Activated naive CD8-positive, alpha-beta T cell (primary cell): ENCODE measurements at regions not wholly inside any gene's neighbourhood (a gene's known extent, or its start where the extent isn't known, plus 50 kb on each side); places are given as distances from the start of the nearest gene placed in this dataset.
"Not testable (repeated sequence)": the region's sequence is repeated elsewhere in the genome, so short reads cannot be mapped to it uniquely, and the experiment has no call there.

Experiments
- H3K27ac Mint-ChIP-seq: one replicate; pipeline ENCODE4 v1.8.0; 2021; ENCODE audit warnings: mixed read lengths
- H3K27me3 Mint-ChIP-seq: one replicate; pipeline ENCODE4 v1.8.0; 2021; ENCODE audit warnings: mixed read lengths
- H3K36me3 Mint-ChIP-seq: one replicate; pipeline ENCODE4 v1.8.0; 2021; ENCODE audit warnings: mixed read lengths
- H3K4me1 Mint-ChIP-seq: one replicate; pipeline ENCODE4 v1.8.0; 2021; ENCODE audit warnings: low read depth, mixed read lengths
- H3K4me3 Mint-ChIP-seq: one replicate; pipeline ENCODE4 v1.8.0; 2021; ENCODE audit warnings: mild to moderate bottlenecking, mixed read lengths
- H3K9me3 Mint-ChIP-seq: one replicate; pipeline ENCODE4 v1.8.0; 2021; ENCODE audit warnings: low read depth, mixed read lengths

GRCh38 chr9:87340391-87340790, 157.3 kb upstream of the DAPK1 start:
- H3K27me3 Mint-ChIP-seq = peaks cover 32% of the 10 kb centered on the region
- H3K36me3 Mint-ChIP-seq = no peaks in the 10 kb centered on the region
- H3K27ac Mint-ChIP-seq = no peak overlapping the region
- H3K4me1 Mint-ChIP-seq = peaks cover 10% of the 10 kb centered on the region
- H3K4me3 Mint-ChIP-seq = no peak overlapping the region
- no peaks in the 10 kb centered on the region for H3K9me3 Mint-ChIP-seq

DNA sequence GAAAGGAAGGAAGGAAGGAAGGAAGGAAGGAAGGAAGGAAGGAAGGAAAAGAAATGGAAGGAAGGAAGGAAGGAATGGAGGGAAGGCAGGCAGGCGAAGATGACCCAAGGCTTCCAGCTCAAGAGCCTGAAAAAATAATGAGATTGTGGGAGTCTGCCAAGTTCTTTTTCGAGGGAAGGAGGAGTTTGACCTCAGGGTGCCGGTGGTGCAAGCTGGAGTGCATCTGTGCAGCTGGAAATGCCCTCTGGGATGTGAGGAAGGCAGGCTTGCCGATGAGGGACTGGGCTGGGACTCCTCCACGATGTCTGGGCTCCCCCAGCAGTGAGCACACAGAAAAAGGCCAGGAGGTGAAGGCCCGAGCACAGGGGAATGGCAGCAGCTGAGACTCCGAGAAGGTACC, 154.9 kb upstream of the DAPK1 start:
- peaks cover 24% of the 10 kb centered on the region for H3K27me3 Mint-ChIP-seq
- H3K4me1 Mint-ChIP-seq = peaks cover 3% of the 10 kb centered on the region
- no peaks in the 10 kb centered on the region for H3K36me3 Mint-ChIP-seq
- H3K9me3 Mint-ChIP-seq = no peaks in the 10 kb centered on the region
- no peak overlapping the region for H3K4me3 Mint-ChIP-seq
- H3K27ac Mint-ChIP-seq = no peak overlapping the region

DNA sequence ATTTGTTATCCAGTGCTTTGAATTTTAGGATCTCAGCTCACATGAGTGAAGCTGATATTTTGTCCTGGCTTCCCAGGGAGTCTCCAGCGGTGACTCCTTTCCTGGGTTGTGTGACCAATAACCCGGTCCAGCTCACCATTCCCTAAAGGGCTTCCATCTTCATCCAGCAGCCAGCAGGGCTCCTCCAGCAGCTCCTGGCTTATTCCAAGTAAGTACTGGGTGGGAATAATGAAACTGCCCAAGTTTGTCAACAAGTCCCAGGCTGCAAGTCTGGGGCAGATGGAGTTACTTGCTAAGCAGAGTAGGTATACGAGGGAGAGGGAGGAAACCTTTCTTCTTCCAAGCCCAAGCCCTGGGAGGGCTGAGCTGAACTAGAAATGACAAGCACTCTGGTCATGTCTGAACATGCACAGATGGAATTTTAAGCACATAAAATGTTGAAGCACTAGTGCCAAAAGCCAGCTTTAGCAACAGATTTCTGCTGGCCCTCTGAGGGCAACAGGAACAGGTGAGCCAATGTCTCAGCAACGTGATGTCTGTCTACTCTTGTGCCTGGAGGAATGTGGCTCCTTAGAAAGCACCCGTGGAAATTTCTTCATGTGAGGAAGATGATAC, 153.7 kb upstream of the DAPK1 start:
- no peaks in the 10 kb centered on the region for H3K9me3 Mint-ChIP-seq

DNA sequence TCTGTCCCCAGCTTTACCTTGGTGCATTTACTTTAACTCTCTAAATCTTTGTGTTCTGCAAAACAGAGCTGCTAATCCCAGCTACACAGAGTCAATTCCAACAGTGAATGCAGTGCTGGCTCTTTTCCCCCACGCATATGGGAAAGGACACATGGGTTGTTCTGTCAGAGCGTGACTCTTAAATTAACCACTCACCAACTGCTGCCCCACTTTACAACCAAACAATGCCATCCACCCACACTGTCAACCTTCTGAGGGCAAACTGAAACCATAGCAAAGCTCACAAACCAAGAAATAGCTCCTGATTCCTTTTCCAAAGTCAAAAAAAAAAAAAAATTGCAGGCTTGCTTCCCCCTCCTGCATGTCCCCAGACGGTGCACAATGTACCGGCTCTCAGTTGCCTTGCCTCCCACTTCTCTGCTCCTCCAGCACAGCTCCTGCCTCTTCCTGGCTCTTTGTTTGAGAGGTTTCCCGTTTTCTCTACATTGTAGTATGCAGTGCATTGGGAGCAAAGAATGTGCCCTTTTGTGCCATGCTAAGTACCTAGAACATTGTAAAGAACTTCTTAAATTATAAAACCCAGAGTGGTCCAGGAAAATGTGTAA, 151.5 kb upstream of the DAPK1 start:
- H3K36me3 Mint-ChIP-seq = no peaks in the 10 kb centered on the region
- no peaks in the 10 kb centered on the region for H3K9me3 Mint-ChIP-seq
- peaks cover 7% of the 10 kb centered on the region for H3K27me3 Mint-ChIP-seq
- no peak overlapping the region for H3K27ac Mint-ChIP-seq
- H3K4me3 Mint-ChIP-seq = no peak overlapping the region
- no peaks in the 10 kb centered on the region for H3K4me1 Mint-ChIP-seq

More for the DNA sequence above, 153.7 kb upstream of the DAPK1 start:
- no peaks in the 10 kb centered on the region for H3K4me1 Mint-ChIP-seq
- no peak overlapping the region for H3K4me3 Mint-ChIP-seq
- H3K36me3 Mint-ChIP-seq = no peaks in the 10 kb centered on the region
- H3K27ac Mint-ChIP-seq = no peak overlapping the region
- peaks cover 13% of the 10 kb centered on the region for H3K27me3 Mint-ChIP-seq

DNA sequence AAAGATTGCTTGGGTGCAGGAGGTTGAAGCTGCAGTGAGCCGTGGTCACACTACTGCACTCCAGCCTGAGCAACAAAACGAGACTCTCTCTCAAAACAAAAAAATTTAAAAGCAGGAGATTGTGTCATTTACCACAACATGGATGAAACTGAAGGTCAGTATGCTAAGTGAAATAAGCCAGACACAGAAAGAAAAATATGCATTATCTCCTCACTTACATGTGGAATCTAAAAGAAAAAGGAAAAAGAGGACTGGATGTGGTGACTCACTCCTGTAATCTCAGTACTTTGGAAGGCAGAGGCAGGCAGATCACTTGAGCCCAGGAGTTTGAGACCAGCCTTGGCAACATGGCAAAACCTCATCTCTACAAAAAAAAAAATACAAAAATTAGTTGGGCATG, 146.8 kb upstream of the DAPK1 start:
- peaks cover 11% of the 10 kb centered on the region for H3K27me3 Mint-ChIP-seq
- H3K27ac Mint-ChIP-seq = no peak overlapping the region
- H3K36me3 Mint-ChIP-seq = no peaks in the 10 kb centered on the region
- no peak overlapping the region for H3K4me3 Mint-ChIP-seq
- no peaks in the 10 kb centered on the region for H3K4me1 Mint-ChIP-seq
- no peaks in the 10 kb centered on the region for H3K9me3 Mint-ChIP-seq

DNA sequence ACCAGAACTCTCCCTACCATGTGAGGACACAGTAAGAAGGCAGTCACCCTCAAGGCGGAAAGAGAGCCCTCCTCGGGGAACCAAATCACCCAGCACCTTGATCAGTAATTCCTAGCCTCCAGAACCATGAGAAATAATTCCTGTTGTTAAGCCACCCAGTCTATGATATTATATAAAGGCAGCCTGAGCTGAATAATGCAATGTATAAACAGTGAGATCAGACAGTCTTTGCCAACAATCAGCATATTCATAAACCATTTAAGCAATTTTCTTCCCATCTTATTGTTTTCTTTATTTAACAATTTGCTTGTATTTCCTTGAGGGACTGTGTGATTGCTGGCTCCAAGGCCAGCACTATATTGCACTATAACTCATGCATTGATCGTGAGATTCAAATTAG, 144.4 kb upstream of the DAPK1 start:
- Mint-ChIP-seq H3K27me3 (peaks cover 6% of the 10 kb centered on the region), H3K36me3 (no peaks in the 10 kb centered on the region)

GRCh38 chr9:87354147-87354546, 143.5 kb upstream of the DAPK1 start:
- H3K4me3 Mint-ChIP-seq = no peak overlapping the region
- H3K27me3 Mint-ChIP-seq = peaks cover 6% of the 10 kb centered on the region
- H3K36me3 Mint-ChIP-seq = no peaks in the 10 kb centered on the region
- H3K27ac Mint-ChIP-seq = no peak overlapping the region
- no peaks in the 10 kb centered on the region for H3K9me3 Mint-ChIP-seq
- H3K4me1 Mint-ChIP-seq = no peaks in the 10 kb centered on the region

More for the DNA sequence above, 144.4 kb upstream of the DAPK1 start:
- no peaks in the 10 kb centered on the region for H3K9me3 Mint-ChIP-seq
- no peaks in the 10 kb centered on the region for H3K4me1 Mint-ChIP-seq
- H3K4me3 Mint-ChIP-seq = no peak overlapping the region
- H3K27ac Mint-ChIP-seq = no peak overlapping the region

- H3K9me3 Mint-ChIP-seq = no peaks in the 10 kb centered on the region
- H3K27ac Mint-ChIP-seq = no peak overlapping the region
- no peak overlapping the region for H3K4me3 Mint-ChIP-seq
- H3K36me3 Mint-ChIP-seq = no peaks in the 10 kb centered on the region
- H3K27me3 Mint-ChIP-seq = peaks cover 17% of the 10 kb centered on the region
- no peaks in the 10 kb centered on the region for H3K4me1 Mint-ChIP-seq
Measured at GRCh38 chr9:87357600-87357999, 140.1 kb upstream of the DAPK1 start.

GRCh38 chr9:87359264-87359663, 138.4 kb upstream of the DAPK1 start:
- H3K27me3 Mint-ChIP-seq = peaks cover 13% of the 10 kb centered on the region
- no peaks in the 10 kb centered on the region for H3K36me3 Mint-ChIP-seq
- H3K4me3 Mint-ChIP-seq = no peak overlapping the region
- no peak overlapping the region for H3K27ac Mint-ChIP-seq
- peaks cover 6% of the 10 kb centered on the region for H3K9me3 Mint-ChIP-seq
- no peaks in the 10 kb centered on the region for H3K4me1 Mint-ChIP-seq

GRCh38 chr9:87359958-87360601, 137.6 kb upstream of the DAPK1 start:
- H3K36me3 Mint-ChIP-seq = no peaks in the 10 kb centered on the region
- H3K4me3 Mint-ChIP-seq = no peak overlapping the region
- H3K9me3 Mint-ChIP-seq = peaks cover 6% of the 10 kb centered on the region

DNA sequence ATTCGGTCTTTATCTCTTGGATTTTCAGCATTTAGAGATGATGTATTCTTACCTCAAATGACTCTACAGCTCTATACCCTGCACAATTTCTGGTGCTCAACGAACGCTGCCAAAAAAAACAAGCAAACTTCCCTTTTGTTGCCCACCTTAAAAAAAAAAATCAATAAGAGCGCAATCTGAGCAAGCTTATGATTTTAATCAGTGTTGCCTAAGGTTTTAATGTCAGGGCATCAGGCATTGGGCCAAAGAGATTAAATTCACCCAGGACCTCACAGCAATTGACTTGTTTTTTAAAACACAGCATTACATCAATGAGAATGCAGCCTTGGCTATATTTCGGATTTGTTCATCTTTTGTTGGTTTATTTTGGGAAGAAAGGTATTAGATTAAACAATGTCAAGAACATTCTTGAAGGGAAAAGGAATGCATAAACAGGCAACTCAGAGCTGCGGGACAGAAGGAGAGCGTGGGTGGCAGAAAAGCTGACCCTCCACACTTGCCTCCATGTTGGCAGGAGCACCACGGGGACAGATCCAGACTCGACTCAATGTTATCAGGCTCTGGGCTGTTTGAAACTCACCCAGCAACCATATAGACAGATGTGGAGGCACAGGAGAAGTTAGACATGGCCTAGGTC, 127.5 kb upstream of the DAPK1 start:
- no peaks in the 10 kb centered on the region for H3K36me3 Mint-ChIP-seq
- peaks cover 4% of the 10 kb centered on the region for H3K27me3 Mint-ChIP-seq
- H3K9me3 Mint-ChIP-seq = peaks cover 4% of the 10 kb centered on the region
- no peak overlapping the region for H3K4me3 Mint-ChIP-seq
- H3K27ac Mint-ChIP-seq = no peak overlapping the region
- H3K4me1 Mint-ChIP-seq = no peaks in the 10 kb centered on the region

More at GRCh38 chr9:87359958-87360601, 137.6 kb upstream of the DAPK1 start:
- H3K27ac Mint-ChIP-seq = no peak overlapping the region
- H3K4me1 Mint-ChIP-seq = no peaks in the 10 kb centered on the region
- H3K27me3 Mint-ChIP-seq = peaks cover 16% of the 10 kb centered on the region

- no peak overlapping the region for H3K27ac Mint-ChIP-seq
- H3K36me3 Mint-ChIP-seq = no peaks in the 10 kb centered on the region
- peaks cover 4% of the 10 kb centered on the region for H3K27me3 Mint-ChIP-seq
- no peak overlapping the region for H3K4me3 Mint-ChIP-seq
- H3K4me1 Mint-ChIP-seq = no peaks in the 10 kb centered on the region
- peaks cover 4% of the 10 kb centered on the region for H3K9me3 Mint-ChIP-seq
Measured at GRCh38 chr9:87371795-87372355, 125.8 kb upstream of the DAPK1 start.

DNA sequence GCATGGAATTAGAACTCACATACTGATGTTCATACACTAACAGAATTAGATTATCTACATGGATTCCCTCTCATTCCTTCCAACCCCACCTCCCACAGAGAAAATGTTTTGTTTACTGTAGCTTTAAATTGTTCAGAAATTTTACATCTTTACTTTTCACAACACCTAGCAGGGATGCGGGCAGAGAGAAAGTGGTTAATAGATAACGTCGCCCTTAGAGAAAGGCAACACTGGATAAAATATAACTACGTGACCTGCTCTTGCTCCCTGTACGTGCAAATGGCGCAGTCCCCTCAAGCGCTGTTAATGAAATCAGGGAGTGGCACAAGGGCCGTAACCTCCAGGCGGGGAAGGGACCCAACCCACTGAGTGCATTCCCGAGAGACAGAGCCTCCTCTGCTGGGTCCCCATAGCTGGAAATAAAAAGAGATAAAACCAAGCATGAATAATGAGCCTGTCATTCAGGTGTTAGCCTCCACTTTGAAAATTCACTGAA, 125.3 kb upstream of the DAPK1 start:
- peaks cover 4% of the 10 kb centered on the region for H3K27me3 Mint-ChIP-seq
- H3K36me3 Mint-ChIP-seq = no peaks in the 10 kb centered on the region
- H3K27ac Mint-ChIP-seq = no peak overlapping the region
- H3K4me1 Mint-ChIP-seq = no peaks in the 10 kb centered on the region
- peaks cover 4% of the 10 kb centered on the region for H3K9me3 Mint-ChIP-seq
- no peak overlapping the region for H3K4me3 Mint-ChIP-seq

GRCh38 chr9:87374023-87374919, 123.4 kb upstream of the DAPK1 start:
- H3K4me1 Mint-ChIP-seq, H3K27ac Mint-ChIP-seq, H3K4me3 Mint-ChIP-seq, H3K27me3 Mint-ChIP-seq, H3K36me3 Mint-ChIP-seq, H3K9me3 Mint-ChIP-seq: not testable (repeated sequence)
